Gastrocnemius medialis (tissue), 4 donors: ENCODE measurements at regions not wholly inside any gene's neighbourhood (a gene's known extent, or its start where the extent isn't known, plus 50 kb on each side); places are given as distances from the start of the nearest gene placed in this dataset.

ENCODE experiments used
- ATAC-seq, 2 donors: fragments of 150-250 bp; one replicate each; pipeline ENCODE4 v1.9.1; 2016
- DNase-seq, 2 donors: peaks; one replicate each; pipeline ENCODE4 v3.0.0-alpha.2; 2019
- H3K27ac ChIP-seq, 4 donors: fragments of 200-600 bp; sonication (generic); 1 replicate in 1 of 4; 2 replicates in 3 of 4; pipeline ENCODE4 v1.5.1; 2016 to 2018; ENCODE audit warnings: mild to moderate bottlenecking in 2 of 4, moderate library complexity in 1 of 4
- H3K27me3 ChIP-seq, 3 donors: fragments of 200-600 bp; sonication (generic) in 2 of 3; 1 replicate in 1 of 3; 2 replicates in 2 of 3; pipeline versions ENCODE4 v1.5.1 to v1.6.0; 2016 to 2019; ENCODE audit warnings: mild to moderate bottlenecking in 1 of 3, moderate library complexity in 1 of 3
- H3K36me3 ChIP-seq, 2 donors: fragments of 200-600 bp; sonication (generic) in 1 of 2; one replicate each; pipeline ENCODE4 v1.5.1; 2017 to 2018
- H3K4me1 ChIP-seq, 2 donors: fragments of 200-600 bp; sonication (generic) in 1 of 2; one replicate each; pipeline ENCODE4 v1.5.1; 2016 to 2017; ENCODE audit warnings: mild to moderate bottlenecking in 2 of 2
- H3K4me3 ChIP-seq, 4 donors: fragments of 200-600 bp; sonication (generic) in 3 of 4; 1 replicate in 1 of 4; 2 replicates in 3 of 4; pipeline ENCODE4 v1.5.1; 2016 to 2019; ENCODE audit warnings: mild to moderate bottlenecking in 2 of 4
- H3K9me3 ChIP-seq, 3 donors: fragments of 200-600 bp; sonication (generic) in 2 of 3; 1 replicate in 1 of 3; 2 replicates in 2 of 3; pipeline ENCODE4 v1.5.1; 2016 to 2019
- CTCF ChIP-seq, 5 experiments: fragments of 450-650 bp in 3 of 5; fragments of 200-600 bp in 2 of 5; sonication (generic) in 2 of 5; IDR thresholded peaks in 4 of 5; conservative IDR thresholded peaks in 1 of 5; 1 replicate in 4 of 5; 2 replicates in 1 of 5; pipeline ENCODE4 v1.5.1; 2016 to 2019; ENCODE audit warnings: antibody characterized with exemption in 5 of 5, mild to moderate bottlenecking in 3 of 5, moderate library complexity in 3 of 5
- POLR2A ChIP-seq, 2 donors: fragments of 450-650 bp; IDR thresholded peaks; one replicate each; pipeline ENCODE4 v1.6.1; 2017; ENCODE audit warnings: antibody characterized with exemption in 2 of 2, mild to moderate bottlenecking in 2 of 2, moderate library complexity in 2 of 2
- in situ Hi-C, 4 donors: fragments of 200-750 bp; cut with MboI; loops; one replicate each; pipeline versions ENCODE4 v1.15.0 to v1.8.0; 2017; ENCODE audit warnings: low sequenced_read_pairs in 4 of 4
- intact Hi-C: fragments of 100-400 bp; cut with DNase I; formaldehyde crosslinking; loops from one replicate; pipeline ENCODE4 v1.15.1; 2023; ENCODE audit warnings: low total_unique reads

DNA sequence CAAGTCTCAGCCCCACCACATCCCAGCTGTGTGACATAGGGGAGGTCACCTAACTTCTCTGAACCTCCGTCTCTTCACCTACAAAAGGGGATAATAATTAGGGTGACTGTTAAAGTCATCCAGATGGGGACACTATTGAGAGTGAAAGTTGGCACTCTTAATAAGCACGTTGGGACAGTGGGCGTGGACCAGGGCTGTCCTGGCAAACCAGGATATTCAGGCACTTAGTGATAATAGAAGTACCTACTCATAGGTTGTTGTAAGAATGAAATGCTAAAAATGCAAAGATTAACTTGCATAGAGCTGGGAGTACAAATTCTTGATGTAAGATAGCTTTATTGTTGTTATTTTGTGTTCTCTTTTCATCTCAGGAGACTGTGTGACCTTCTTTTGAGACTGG is 177.9 kb downstream of the MELK start:
- H3K4me1 ChIP-seq = no peaks in the 10 kb centered on the region
- DNase-seq = no peak
- no peak overlapping the region for H3K27ac ChIP-seq
- TF ChIP-seq CTCF (IDR thresholded peaks at IDR 0.05 in 4 of 5, conservative IDR thresholded peaks at IDR 0.05 in 1 of 5) = no peak
- TF ChIP-seq POLR2A (IDR thresholded peaks at IDR 0.05) = no peak
- in situ Hi-C loops (no loop called here), intact Hi-C loops (no loop called here)
- H3K36me3 ChIP-seq = no peaks in the 10 kb centered on the region
- no peak overlapping the region for H3K4me3 ChIP-seq
- peaks cover 0 to 6% (median 0%) of the 10 kb centered on the region in 3 donors for H3K27me3 ChIP-seq
- ATAC-seq = no peak
- H3K9me3 ChIP-seq = no peaks in the 10 kb centered on the region

DNA sequence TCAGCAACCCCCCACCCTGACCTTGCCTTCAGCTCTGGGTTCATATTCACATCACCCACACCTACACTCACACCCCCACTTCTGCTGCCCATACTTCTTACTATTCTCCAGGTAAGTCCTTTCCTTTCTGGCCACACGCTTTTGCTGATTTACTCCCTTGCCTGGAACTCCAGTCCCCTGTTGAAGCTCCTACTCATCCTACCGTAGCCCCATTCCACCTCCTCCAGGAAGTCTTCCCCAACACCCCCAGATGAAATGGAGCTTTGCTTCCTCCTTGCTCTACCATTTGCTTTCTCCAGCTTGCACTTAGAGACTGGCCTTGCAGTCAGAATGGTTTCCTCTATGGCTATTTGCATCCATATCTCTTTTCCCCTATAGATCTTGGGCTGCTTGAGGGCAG is 182.3 kb downstream of the MELK start:
- intact Hi-C loops (no loop called here), in situ Hi-C loops (no loop called here)
- ATAC-seq (no peak), DNase-seq (no peak)
- peaks cover 0 to 11% (median 0%) of the 10 kb centered on the region in 3 donors for H3K27me3 ChIP-seq
- no peak overlapping the region for H3K4me3 ChIP-seq
- H3K27ac ChIP-seq = no peak overlapping the region
- H3K36me3 ChIP-seq = no peaks in the 10 kb centered on the region
- H3K4me1 ChIP-seq = no peaks in the 10 kb centered on the region
- no peaks in the 10 kb centered on the region for H3K9me3 ChIP-seq
- TF ChIP-seq POLR2A (IDR thresholded peaks at IDR 0.05) (no peak), CTCF (IDR thresholded peaks at IDR 0.05 in 4 of 5, conservative IDR thresholded peaks at IDR 0.05 in 1 of 5) (no peak)

GRCh38 chr9:36759141-36759540 is 186.4 kb downstream of the MELK start:
- Histone ChIP-seq H3K4me1 (no peaks in the 10 kb centered on the region), H3K27ac (no peak overlapping the region), H3K4me3 (no peak overlapping the region), H3K27me3 (peaks cover 0 to 14% (median 7%) of the 10 kb centered on the region in 3 donors), H3K36me3 (no peaks in the 10 kb centered on the region), H3K9me3 (no peaks in the 10 kb centered on the region)
- no peak for DNase-seq
- ATAC-seq = no peak
- in situ Hi-C loops (no loop called here), intact Hi-C loops (no loop called here)
- TF ChIP-seq CTCF (IDR thresholded peaks at IDR 0.05 in 4 of 5, conservative IDR thresholded peaks at IDR 0.05 in 1 of 5) (no peak), POLR2A (IDR thresholded peaks at IDR 0.05) (no peak)

GRCh38 chr9:36759976-36760375 is 187.3 kb downstream of the MELK start:
- Histone ChIP-seq H3K27me3 (peaks cover 0 to 14% (median 9%) of the 10 kb centered on the region in 3 donors), H3K27ac (no peak overlapping the region), H3K36me3 (no peaks in the 10 kb centered on the region), H3K9me3 (no peaks in the 10 kb centered on the region), H3K4me3 (no peak overlapping the region), H3K4me1 (no peaks in the 10 kb centered on the region)
- intact Hi-C loops (no loop called here), in situ Hi-C loops (no loop called here)
- TF ChIP-seq CTCF (IDR thresholded peaks at IDR 0.05 in 4 of 5, conservative IDR thresholded peaks at IDR 0.05 in 1 of 5) = no peak
- TF ChIP-seq POLR2A (IDR thresholded peaks at IDR 0.05) = no peak
- DNase-seq (no peak), ATAC-seq (no peak)
